Embryonic facial prominence (tissue), 1 donor: ENCODE measurements at regions not wholly inside any gene's neighbourhood (a gene's known extent, or its start where the extent isn't known, plus 50 kb on each side); places are given as distances from the start of the nearest gene placed in this dataset.
A peak's percentile ranks its signal among the peaks of the same experiment; 100 is the strongest.
"Not testable (repeated sequence)": the region's sequence is repeated elsewhere in the genome, so short reads cannot be mapped to it uniquely, and the experiment has no call there.

Experiments used
- DNase-seq: peaks from one replicate; pipeline ENCODE4 v3.0.0-alpha.2; 2016; ENCODE audit errors: extremely low spot score

- DNase-seq = no peak
Measured at GRCh38 chr20:4435671-4436455, 186.8 kb upstream of the ADRA1D start.

- no peak for DNase-seq
Measured at GRCh38 chr20:4435225-4435624, 186.1 kb upstream of the ADRA1D start.

- DNase-seq = no peak
Measured at GRCh38 chr20:4434681-4435080, 185.6 kb upstream of the ADRA1D start.

- DNase-seq = no peak
Measured at GRCh38 chr20:4431446-4431845, 182.4 kb upstream of the ADRA1D start.

GRCh38 chr20:4430826-4431225 lies 181.7 kb upstream of the ADRA1D start:
- not testable (repeated sequence) for DNase-seq

GRCh38 chr20:4427940-4428586 lies 179.0 kb upstream of the ADRA1D start:
- DNase-seq = no peak

- no peak for DNase-seq
Measured at GRCh38 chr20:4418141-4418540, 169.1 kb upstream of the ADRA1D start.

GRCh38 chr20:4415281-4415680 lies 166.2 kb upstream of the ADRA1D start:
- no peak for DNase-seq

GRCh38 chr20:4413314-4414049 lies 164.4 kb upstream of the ADRA1D start:
- DNase-seq = no peak

GRCh38 chr20:4412216-4412615 lies 163.1 kb upstream of the ADRA1D start:
- DNase-seq = no peak

GRCh38 chr20:4411744-4412143 lies 162.7 kb upstream of the ADRA1D start:
- DNase-seq = no peak

GRCh38 chr20:4406627-4407026 lies 157.5 kb upstream of the ADRA1D start:
- DNase-seq = no peak

- DNase-seq = no peak
Measured at GRCh38 chr20:4401601-4402000, 152.5 kb upstream of the ADRA1D start.

GRCh38 chr20:4384961-4385360 lies 135.9 kb upstream of the ADRA1D start:
- no peak for DNase-seq

GRCh38 chr20:4383961-4384360 lies 134.9 kb upstream of the ADRA1D start:
- DNase-seq = no peak

GRCh38 chr20:4375881-4376280 lies 126.8 kb upstream of the ADRA1D start:
- DNase-seq = peak; percentile 11

GRCh38 chr20:4373454-4373853 lies 124.4 kb upstream of the ADRA1D start:
- no peak for DNase-seq

GRCh38 chr20:4371623-4372251 lies 122.7 kb upstream of the ADRA1D start:
- no peak for DNase-seq

GRCh38 chr20:4370851-4371250 lies 121.8 kb upstream of the ADRA1D start:
- DNase-seq = no peak

GRCh38 chr20:4369798-4370124 lies 120.7 kb upstream of the ADRA1D start:
- no peak for DNase-seq

GRCh38 chr20:4369119-4369797 lies 120.2 kb upstream of the ADRA1D start:
- no peak for DNase-seq

GRCh38 chr20:4366076-4366475 lies 117.0 kb upstream of the ADRA1D start:
- DNase-seq = no peak
